ENCODE measurements at regions not wholly inside any gene's neighbourhood (a gene's known extent, or its start where the extent isn't known, plus 50 kb on each side); places are given as distances from the start of the nearest gene placed in this dataset.

- Histone ChIP-seq H3K4me3 (replicated peaks in 1 of 2; ENCODE audit: low read depth in 1 of 2, low read length in 2 of 2) (no peak overlapping the region), H3K4me1 (ENCODE audit: control insufficient read depth in 1 of 2, insufficient read depth in 2 of 2, low read length in 2 of 2) (no peaks in the 10 kb centered on the region), H3K9ac (ENCODE audit: low read length) (no peak overlapping the region), H3K27ac (ENCODE audit: low read depth, low read length) (no peak overlapping the region), H3K9me2 (ENCODE audit: insufficient read depth) (no peaks in the 10 kb centered on the region), H2AFZ (ENCODE audit: low read depth, low read length, poor library complexity, severe bottlenecking) (no peak overlapping the region), H3K79me2 (ENCODE audit: insufficient read depth, low read length) (no peaks in the 10 kb centered on the region), H4K20me1 (ENCODE audit: insufficient read depth) (no peaks in the 10 kb centered on the region), H3K36me3 (ENCODE audit: control insufficient read depth in 1 of 2, insufficient read depth in 2 of 2, low read length in 2 of 2) (no peaks in the 10 kb centered on the region), H3K27me3 (ENCODE audit: insufficient read depth, low read length) (peaks cover 5% of the 10 kb centered on the region; the same call in 1 of the 2 replicates), H3K4me2 (ENCODE audit: low read length) (no peak overlapping the region), H3K9me3 (ENCODE audit: control insufficient read depth in 1 of 2, insufficient read depth in 1 of 2, low read depth in 1 of 2, low read length in 2 of 2) (no peaks in the 10 kb centered on the region)
- TF ChIP-seq SRF (IDR thresholded peaks at IDR 0.05; ENCODE audit: low read depth): no peak
- TF ChIP-seq CBX3 (IDR thresholded peaks at IDR 0.05; ENCODE audit: low read depth): no peak
- TF ChIP-seq EZH2 (IDR thresholded peaks at IDR 0.05): no peak
- TF ChIP-seq POLR2AphosphoS5 (IDR thresholded peaks at IDR 0.05; ENCODE audit: low read depth, low read length): no peak
- no peak for TF ChIP-seq SP1 (IDR thresholded peaks at IDR 0.05; ENCODE audit: low read depth)
- no peak for TF ChIP-seq ATF3 (IDR thresholded peaks at IDR 0.05)
- no peak for TF ChIP-seq ZFX (IDR thresholded peaks at IDR 0.05)
- TF ChIP-seq, protein P1, sequence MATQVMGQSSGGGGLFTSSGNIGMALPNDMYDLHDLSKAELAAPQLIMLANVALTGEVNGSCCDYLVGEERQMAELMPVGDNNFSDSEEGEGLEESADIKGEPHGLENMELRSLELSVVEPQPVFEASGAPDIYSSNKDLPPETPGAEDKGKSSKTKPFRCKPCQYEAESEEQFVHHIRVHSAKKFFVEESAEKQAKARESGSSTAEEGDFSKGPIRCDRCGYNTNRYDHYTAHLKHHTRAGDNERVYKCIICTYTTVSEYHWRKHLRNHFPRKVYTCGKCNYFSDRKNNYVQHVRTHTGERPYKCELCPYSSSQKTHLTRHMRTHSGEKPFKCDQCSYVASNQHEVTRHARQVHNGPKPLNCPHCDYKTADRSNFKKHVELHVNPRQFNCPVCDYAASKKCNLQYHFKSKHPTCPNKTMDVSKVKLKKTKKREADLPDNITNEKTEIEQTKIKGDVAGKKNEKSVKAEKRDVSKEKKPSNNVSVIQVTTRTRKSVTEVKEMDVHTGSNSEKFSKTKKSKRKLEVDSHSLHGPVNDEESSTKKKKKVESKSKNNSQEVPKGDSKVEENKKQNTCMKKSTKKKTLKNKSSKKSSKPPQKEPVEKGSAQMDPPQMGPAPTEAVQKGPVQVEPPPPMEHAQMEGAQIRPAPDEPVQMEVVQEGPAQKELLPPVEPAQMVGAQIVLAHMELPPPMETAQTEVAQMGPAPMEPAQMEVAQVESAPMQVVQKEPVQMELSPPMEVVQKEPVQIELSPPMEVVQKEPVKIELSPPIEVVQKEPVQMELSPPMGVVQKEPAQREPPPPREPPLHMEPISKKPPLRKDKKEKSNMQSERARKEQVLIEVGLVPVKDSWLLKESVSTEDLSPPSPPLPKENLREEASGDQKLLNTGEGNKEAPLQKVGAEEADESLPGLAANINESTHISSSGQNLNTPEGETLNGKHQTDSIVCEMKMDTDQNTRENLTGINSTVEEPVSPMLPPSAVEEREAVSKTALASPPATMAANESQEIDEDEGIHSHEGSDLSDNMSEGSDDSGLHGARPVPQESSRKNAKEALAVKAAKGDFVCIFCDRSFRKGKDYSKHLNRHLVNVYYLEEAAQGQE (IDR thresholded peaks at IDR 0.05; ENCODE audit: low read depth): no peak
- TF ChIP-seq RAD21 (IDR thresholded peaks at IDR 0.05; ENCODE audit: low read depth): no peak
- no peak for TF ChIP-seq FOSL1 (IDR thresholded peaks at IDR 0.05; ENCODE audit: low read depth)
- ChIA-PET CTCF (no interaction called here), RAD21 (ENCODE audit: low non-redundant PET in 1 of 2, low total read pairs in 2 of 2, uncharacterized antibody in 2 of 2, unreplicated experiment in 2 of 2) (no interaction called here), POLR2A (no interaction called here)
- no TSS peak for BruUV-seq (replicated peaks)
- no peak for ATAC-seq
- no peak for DNase-seq (ENCODE audit: low read depth, low spot score)
- intact Hi-C loops (cut with micrococcal nuclease): no loop called here
These were observed 101.2 kb downstream of the TTLL2 start for GRCh38 chr6:167426084-167426483.

All from HCT116 (cell line).